ENCODE measurements at regions not wholly inside any gene's neighbourhood (a gene's known extent, or its start where the extent isn't known, plus 50 kb on each side); places are given as distances from the start of the nearest gene placed in this dataset.

- Histone ChIP-seq H4K91ac (ENCODE audit: insufficient read length, low read depth, low read length) (no peak overlapping the region), H3K4me1 (ENCODE audit: insufficient read depth, low read length) (no peaks in the 10 kb centered on the region), H2BK5ac (ENCODE audit: insufficient read length, low read length) (no peak overlapping the region), H2AK5ac (ENCODE audit: insufficient read length, low read length) (no peak overlapping the region), H2AFZ (ENCODE audit: low read length) (no peak overlapping the region), H3K27me3 (ENCODE audit: insufficient read depth, low read length) (no peaks in the 10 kb centered on the region), H3K79me1 (ENCODE audit: insufficient read depth, low read depth, low read length, poor library complexity, severe bottlenecking) (no peaks in the 10 kb centered on the region), H4K20me1 (ENCODE audit: control insufficient read depth, insufficient read depth, insufficient read length) (no peaks in the 10 kb centered on the region), H3K4me2 (ENCODE audit: insufficient read depth, insufficient read length, low read length) (no peak overlapping the region), H2BK12ac (ENCODE audit: insufficient read length, low read depth, low read length) (no peak overlapping the region), H3K4ac (ENCODE audit: low read depth, low read length) (no peak overlapping the region), H3K79me2 (ENCODE audit: insufficient read depth, low read length) (no peaks in the 10 kb centered on the region), H3K18ac (ENCODE audit: insufficient read length, low read depth, low read length) (no peak overlapping the region), H2BK120ac (ENCODE audit: low read depth, low read length, poor library complexity, severe bottlenecking) (no peak overlapping the region), H4K8ac (replicated peaks; ENCODE audit: insufficient read length, low read depth, low read length) (no peak overlapping the region), H3K23me2 (ENCODE audit: insufficient read length, low read depth, low read length, poor library complexity, severe bottlenecking) (no peaks in the 10 kb centered on the region), H3K27ac (ENCODE audit: insufficient read length, low read depth, low read length) (no peak overlapping the region), H3T11ph (ENCODE audit: low read length) (no peak overlapping the region), H3K14ac (ENCODE audit: insufficient read depth, low read length) (no peak overlapping the region; the same call in 1 of the 2 replicates), H3K9ac (ENCODE audit: extremely low read depth, insufficient read length, low read length) (no peak overlapping the region), H2BK15ac (ENCODE audit: low read depth, low read length) (no peak overlapping the region), H2BK20ac (ENCODE audit: low read depth, low read length, poor library complexity, severe bottlenecking) (no peak overlapping the region), H4K5ac (ENCODE audit: insufficient read length, low read depth, low read length) (no peak overlapping the region), H3K56ac (ENCODE audit: insufficient read length, low read depth, low read length) (no peak overlapping the region), H3K9me3 (ENCODE audit: control insufficient read depth, low read depth, low read length) (no peaks in the 10 kb centered on the region), H3K23ac (ENCODE audit: insufficient read length, low read depth, low read length) (no peak overlapping the region)
- no peak for DNase-seq
- no peak for TF ChIP-seq CTCF (conservative IDR thresholded peaks at IDR 0.05)
- Mint-ChIP-seq H3K36me3 (ENCODE audit: insufficient read depth in 1 of 3, low read depth in 3 of 3) (peaks cover 0 to 3% (median 0%) of the 10 kb centered on the region in 3 experiments; a peak in 3 of 7 replicates), H3K4me1 (peaks cover 13 to 21% of the 10 kb centered on the region in 2 experiments), H3K4me3 (no peak overlapping the region), H3K9me3 (no peaks in the 10 kb centered on the region), H3K27ac (peak overlapping the region in 2 of 3 experiments; percentile 16 to 35; a peak in 3 of 7 replicates), H3K27me3 (ENCODE audit: low read depth) (no peaks in the 10 kb centered on the region)
- WGBS (ENCODE audit: extremely low coverage, insufficient read length, low lambda C conversion rate) = no CpG with 5 or more reads among the region's 15 CpGs
Measured at GRCh38 chr21:36207577-36208320, 51.1 kb downstream of the DOP1B start.
